PC-3 (cell line): ENCODE measurements at regions not wholly inside any gene's neighbourhood (a gene's known extent, or its start where the extent isn't known, plus 50 kb on each side); places are given as distances from the start of the nearest gene placed in this dataset.

Experiments
- ATAC-seq: fragments of 200-7000 bp; cut with Tn5 transposase; 2 replicates; pipeline ENCODE4 v1.9.1; 2020; ENCODE audit warnings: mild to moderate bottlenecking, moderate library complexity
- BruUV-seq: library from RNA; stranded (reverse); fragments of 400-500 nt; replicated peaks from 2 replicates; lab custom pipeline; 2021; lab: Mats Ljungman, UMichigan
- CTCF ChIA-PET: fragments of 300-600 bp; sonication (Branson Sonifier 250); formaldehyde crosslinking; loops from one replicate; lab custom pipeline; 2022; ENCODE audit warnings: antibody characterized with exemption; lab: Charles Lee
- POLR2A ChIA-PET: fragments of 300-600 bp; sonication (Branson Sonifier 250); formaldehyde crosslinking; loops from one replicate; lab custom pipeline; 2022; ENCODE audit warnings: antibody characterized with exemption; ENCODE audit not compliant: unreplicated experiment; lab: Charles Lee
- DNase-seq: peaks from one replicate; pipeline ENCODE4 v3.0.0-alpha.2; 2015
- H2AFZ ChIP-seq: fragments of 300-600 bp; sonication (generic); 2 replicates; pipeline ENCODE4 v1.6.0; 2016; ENCODE audit warnings: antibody characterized with exemption, low read length
- H3F3A ChIP-seq: fragments of 300-600 bp; sonication (generic); one replicate; pipeline ENCODE4 v1.6.0; 2017; ENCODE audit warnings: antibody characterized with exemption, low read length, control low read depth, mild to moderate bottlenecking; ENCODE audit not compliant: unreplicated experiment
- H3K27ac ChIP-seq: fragments of 300-600 bp; sonication (generic); 2 replicates; pipeline ENCODE4 v1.5.1; 2016; ENCODE audit warnings: mild to moderate bottlenecking, low read length
- H3K27me3 ChIP-seq: fragments of 300-600 bp; sonication (generic); 2 replicates; pipeline ENCODE4 v1.6.1; 2016; ENCODE audit warnings: low read length, mixed read lengths
- H3K36me3 ChIP-seq: fragments of 300-600 bp; sonication (generic); 2 replicates; pipeline ENCODE4 v1.6.1; 2016; ENCODE audit warnings: low read depth, mixed run types, low read length, mixed read lengths
- H3K4me1 ChIP-seq: fragments of 300-600 bp; sonication (generic); 2 replicates; pipeline ENCODE4 v1.5.1; 2016; ENCODE audit warnings: low read length; ENCODE audit not compliant: insufficient read depth
- H3K4me2 ChIP-seq: fragments of 300-600 bp; sonication (generic); 2 replicates; pipeline ENCODE4 v1.6.0; 2016; ENCODE audit warnings: low read length
- H3K4me3 ChIP-seq: fragments of 300-600 bp; sonication (generic); 2 replicates; pipeline ENCODE4 v1.5.1; 2016; ENCODE audit warnings: mild to moderate bottlenecking, low read length, mixed read lengths
- H3K79me2 ChIP-seq: fragments of 300-600 bp; sonication (generic); 2 replicates; pipeline ENCODE4 v1.6.1; 2017; ENCODE audit warnings: low read length, mixed read lengths
- H3K9ac ChIP-seq: fragments of 300-600 bp; sonication (generic); 2 replicates; pipeline ENCODE4 v1.6.0; 2016; ENCODE audit warnings: mild to moderate bottlenecking, low read length
- H3K9me2 ChIP-seq: fragments of 300-600 bp; sonication (generic); replicated peaks from 2 replicates; pipeline ENCODE4 v1.6.1; 2016; ENCODE audit warnings: mixed run types, low read length, mixed read lengths
- H3K9me3 ChIP-seq: fragments of 300-600 bp; sonication (generic); 2 replicates; pipeline ENCODE4 v1.6.1; 2016; ENCODE audit warnings: low read length, mixed read lengths
- H4K20me1 ChIP-seq: fragments of 300-600 bp; sonication (generic); 2 replicates; pipeline ENCODE4 v1.6.1; 2016; ENCODE audit warnings: low read length, mixed read lengths
- EZH2 ChIP-seq: fragments of 300-600 bp; sonication (generic); IDR thresholded peaks from one replicate; pipeline ENCODE4 v1.6.1; 2017; ENCODE audit warnings: antibody characterized with exemption, mild to moderate bottlenecking, low read length; ENCODE audit not compliant: unreplicated experiment
- EZH2phosphoT487 ChIP-seq: fragments of 300-600 bp; sonication (generic); IDR thresholded peaks from 2 replicates; pipeline ENCODE4 v1.6.1; 2018; ENCODE audit warnings: mild to moderate bottlenecking, antibody characterized with exemption, low read length, borderline replicate concordance
- intact Hi-C: fragments of 100-400 bp; cut with micrococcal nuclease; formaldehyde crosslinking; loops from 2 replicates; pipeline ENCODE4 v1.9.0; 2023
- TF ChIP-seq, protein P1 (sequence below): fragments of 300-600 bp; sonication (generic); conservative IDR thresholded peaks from 2 replicates; pipeline ENCODE4 v1.5.1; 2017; ENCODE audit warnings: antibody characterized with exemption, low read depth, mild to moderate bottlenecking, low read length

DNA sequence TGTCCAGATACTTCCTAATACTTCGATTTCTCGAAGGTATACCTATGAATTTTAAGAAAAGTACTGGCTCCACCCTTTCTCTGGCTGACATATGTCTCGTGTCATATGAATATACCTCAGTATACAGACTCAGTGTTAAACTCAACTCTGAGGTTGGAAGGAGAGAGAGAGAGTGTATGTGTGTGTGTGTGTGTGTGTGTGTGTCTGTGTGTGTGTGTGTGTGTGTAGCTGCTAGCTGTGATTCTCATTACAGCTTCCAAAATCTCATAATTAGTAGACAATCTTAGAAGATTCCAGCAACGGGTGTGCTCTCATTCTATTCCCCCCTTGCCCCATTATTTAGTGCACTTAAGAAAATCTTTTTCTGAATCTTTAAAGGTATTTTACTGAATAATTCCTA is 380.3 kb upstream of the B3GALT2 start:
- Histone ChIP-seq H3K36me3 (no peaks in the 10 kb centered on the region), H4K20me1 (no peaks in the 10 kb centered on the region), H3F3A (no peaks in the 10 kb centered on the region), H3K4me2 (no peak overlapping the region), H3K79me2 (no peaks in the 10 kb centered on the region), H3K27me3 (no peaks in the 10 kb centered on the region), H2AFZ (no peak overlapping the region), H3K9me2 (no peaks in the 10 kb centered on the region), H3K9me3 (no peaks in the 10 kb centered on the region), H3K4me1 (no peaks in the 10 kb centered on the region), H3K4me3 (no peak overlapping the region), H3K27ac (no peak overlapping the region), H3K9ac (no peak overlapping the region)
- ChIA-PET CTCF (no interaction called here), POLR2A (no interaction called here)
- intact Hi-C loops, result no loop called here
- TF ChIP-seq EZH2phosphoT487 (no peak), EZH2 (no peak)
- TF ChIP-seq, protein P1, sequence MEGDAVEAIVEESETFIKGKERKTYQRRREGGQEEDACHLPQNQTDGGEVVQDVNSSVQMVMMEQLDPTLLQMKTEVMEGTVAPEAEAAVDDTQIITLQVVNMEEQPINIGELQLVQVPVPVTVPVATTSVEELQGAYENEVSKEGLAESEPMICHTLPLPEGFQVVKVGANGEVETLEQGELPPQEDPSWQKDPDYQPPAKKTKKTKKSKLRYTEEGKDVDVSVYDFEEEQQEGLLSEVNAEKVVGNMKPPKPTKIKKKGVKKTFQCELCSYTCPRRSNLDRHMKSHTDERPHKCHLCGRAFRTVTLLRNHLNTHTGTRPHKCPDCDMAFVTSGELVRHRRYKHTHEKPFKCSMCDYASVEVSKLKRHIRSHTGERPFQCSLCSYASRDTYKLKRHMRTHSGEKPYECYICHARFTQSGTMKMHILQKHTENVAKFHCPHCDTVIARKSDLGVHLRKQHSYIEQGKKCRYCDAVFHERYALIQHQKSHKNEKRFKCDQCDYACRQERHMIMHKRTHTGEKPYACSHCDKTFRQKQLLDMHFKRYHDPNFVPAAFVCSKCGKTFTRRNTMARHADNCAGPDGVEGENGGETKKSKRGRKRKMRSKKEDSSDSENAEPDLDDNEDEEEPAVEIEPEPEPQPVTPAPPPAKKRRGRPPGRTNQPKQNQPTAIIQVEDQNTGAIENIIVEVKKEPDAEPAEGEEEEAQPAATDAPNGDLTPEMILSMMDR, result no peak
- DNase-seq (no peak), ATAC-seq (no peak)
- no TSS peak for BruUV-seq

DNA sequence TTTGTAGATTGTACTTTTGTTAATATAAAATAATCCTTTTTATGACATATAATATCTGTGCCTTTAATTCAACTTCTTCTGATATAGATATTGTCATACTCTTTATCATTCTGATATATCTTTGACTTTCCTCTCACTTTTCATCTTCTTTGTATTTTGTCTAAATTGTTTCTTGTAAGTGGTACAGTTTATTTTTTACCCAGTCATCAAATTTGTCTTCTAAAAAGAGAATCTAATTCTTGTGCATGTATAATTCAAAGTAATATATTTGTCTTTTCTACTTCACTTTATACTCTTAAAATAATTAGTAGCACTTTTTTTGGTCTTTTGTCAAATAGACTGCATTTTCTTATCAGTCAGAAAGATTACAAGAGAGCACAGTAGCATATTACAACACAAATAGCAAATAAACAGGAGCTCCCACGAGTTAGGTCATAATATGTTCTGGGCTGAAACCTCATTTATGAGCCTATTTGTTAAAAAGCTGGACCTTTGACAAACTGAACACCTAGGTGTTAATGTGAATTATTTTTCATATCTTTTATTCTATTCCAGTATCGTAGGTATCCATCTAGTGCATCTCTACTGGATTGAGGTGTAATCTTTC is 379.7 kb upstream of the B3GALT2 start:
- Histone ChIP-seq H4K20me1 (no peaks in the 10 kb centered on the region), H3K79me2 (no peaks in the 10 kb centered on the region), H3K4me2 (no peak overlapping the region), H3F3A (no peaks in the 10 kb centered on the region), H3K4me3 (no peak overlapping the region), H3K27ac (no peak overlapping the region), H3K27me3 (no peaks in the 10 kb centered on the region), H3K4me1 (no peaks in the 10 kb centered on the region), H3K9ac (no peak overlapping the region), H3K9me3 (no peaks in the 10 kb centered on the region), H3K9me2 (no peaks in the 10 kb centered on the region), H3K36me3 (no peaks in the 10 kb centered on the region), H2AFZ (no peak overlapping the region)
- CTCF ChIA-PET, result no interaction called here
- intact Hi-C loops, result no loop called here
- DNase-seq (no peak), ATAC-seq (no peak)
- TF ChIP-seq EZH2 (no peak), EZH2phosphoT487 (no peak)
- TF ChIP-seq, protein P1, result no peak
- POLR2A ChIA-PET, result no interaction called here
- no TSS peak for BruUV-seq

DNA sequence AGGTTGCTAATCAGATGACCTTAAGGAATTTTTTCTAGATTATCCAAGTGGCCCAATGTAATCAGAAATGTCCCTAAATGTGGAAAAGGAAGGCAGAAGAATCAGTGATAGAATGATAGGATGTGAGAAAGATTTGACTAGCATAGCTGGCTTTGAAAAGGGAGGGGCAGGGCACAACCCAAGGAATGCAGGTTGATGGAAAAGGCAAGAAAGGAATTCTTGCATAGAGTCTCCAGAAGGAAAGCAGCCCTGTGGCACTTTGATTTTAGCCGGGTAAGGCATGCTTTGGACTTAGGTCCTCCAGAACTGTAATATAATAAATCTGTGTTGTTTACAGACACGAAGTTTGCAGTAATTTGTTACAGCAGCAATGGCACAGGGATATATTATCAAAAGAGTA is 375.7 kb upstream of the B3GALT2 start:
- TF ChIP-seq, protein P1, result no peak
- TF ChIP-seq EZH2phosphoT487, result no peak
- no peak for TF ChIP-seq EZH2

More for the DNA sequence above, 375.7 kb upstream of the B3GALT2 start:
- ChIA-PET CTCF (no interaction called here), POLR2A (no interaction called here)
- Histone ChIP-seq H2AFZ (no peak overlapping the region), H4K20me1 (no peaks in the 10 kb centered on the region), H3K4me3 (no peak overlapping the region), H3K36me3 (no peaks in the 10 kb centered on the region), H3K4me1 (peaks cover 3% of the 10 kb centered on the region; the same call in 1 of the 2 replicates), H3K27me3 (no peaks in the 10 kb centered on the region), H3F3A (no peaks in the 10 kb centered on the region), H3K27ac (no peak overlapping the region), H3K9me2 (no peaks in the 10 kb centered on the region), H3K79me2 (no peaks in the 10 kb centered on the region), H3K9me3 (no peaks in the 10 kb centered on the region), H3K4me2 (no peak overlapping the region), H3K9ac (no peak overlapping the region)
- DNase-seq, result no peak
- no TSS peak for BruUV-seq
- ATAC-seq, result no peak
- intact Hi-C loops, result no loop called here
